ENCODE measurements at regions not wholly inside any gene's neighbourhood (a gene's known extent, or its start where the extent isn't known, plus 50 kb on each side); places are given as distances from the start of the nearest gene placed in this dataset.
A peak's percentile ranks its signal among the peaks of the same experiment; 100 is the strongest.

GRCh38 chr4:123862812-123863211, 466.2 kb downstream of the SPRY1 start:
- WGBS, 2 experiments (ENCODE audit: insufficient coverage in 2 of 2): 77 to 83% methylated on average over 3 of the region's 4 CpGs
- H3K4me1 ChIP-seq (ENCODE audit: control insufficient read depth, insufficient read depth, low read length, poor library complexity, severe bottlenecking): peaks cover 25% of the 10 kb centered on the region
- no peaks in the 10 kb centered on the region for H3K9me3 ChIP-seq (ENCODE audit: control insufficient read depth, low read length)
- no peaks in the 10 kb centered on the region for H3K36me3 ChIP-seq (ENCODE audit: control insufficient read depth, insufficient read depth, low read length)
- H3K4me3 ChIP-seq (ENCODE audit: extremely low read depth, insufficient read depth, low read length, poor library complexity, severe bottlenecking): no peak overlapping the region
- no peak overlapping the region for H3K27ac ChIP-seq (ENCODE audit: low read depth, low read length, severe bottlenecking)

GRCh38 chr4:123866796-123867195, 470.2 kb downstream of the SPRY1 start:
- Histone ChIP-seq H3K9me3 (ENCODE audit: control insufficient read depth, low read length) (no peaks in the 10 kb centered on the region), H3K27ac (ENCODE audit: low read depth, low read length, severe bottlenecking) (no peak overlapping the region), H3K4me1 (ENCODE audit: control insufficient read depth, insufficient read depth, low read length, poor library complexity, severe bottlenecking) (peaks cover 7% of the 10 kb centered on the region), H3K36me3 (ENCODE audit: control insufficient read depth, insufficient read depth, low read length) (no peaks in the 10 kb centered on the region), H3K4me3 (ENCODE audit: extremely low read depth, insufficient read depth, low read length, poor library complexity, severe bottlenecking) (no peak overlapping the region)
- 95 to 100% methylated on average over 1 to 2 of the region's 2 CpGs for WGBS, 2 experiments (ENCODE audit: insufficient coverage in 2 of 2)

- H3K36me3 ChIP-seq (ENCODE audit: control insufficient read depth, insufficient read depth, low read length): no peaks in the 10 kb centered on the region
- peaks cover 5% of the 10 kb centered on the region for H3K4me1 ChIP-seq (ENCODE audit: control insufficient read depth, insufficient read depth, low read length, poor library complexity, severe bottlenecking)
- H3K4me3 ChIP-seq (ENCODE audit: extremely low read depth, insufficient read depth, low read length, poor library complexity, severe bottlenecking): no peak overlapping the region
- no peaks in the 10 kb centered on the region for H3K9me3 ChIP-seq (ENCODE audit: control insufficient read depth, low read length)
- no peak overlapping the region for H3K27ac ChIP-seq (ENCODE audit: low read depth, low read length, severe bottlenecking)
Observed at GRCh38 chr4:123867910-123868587, 471.5 kb downstream of the SPRY1 start.

- peaks cover 5% of the 10 kb centered on the region for H3K4me1 ChIP-seq (ENCODE audit: control insufficient read depth, insufficient read depth, low read length, poor library complexity, severe bottlenecking)
- peak overlapping the region; percentile 51 for H3K27ac ChIP-seq (ENCODE audit: low read depth, low read length, severe bottlenecking)
- 75 to 86% methylated on average over 1 of the region's 3 CpGs for WGBS, 2 experiments (ENCODE audit: insufficient coverage in 2 of 2)
- H3K9me3 ChIP-seq (ENCODE audit: control insufficient read depth, low read length): no peaks in the 10 kb centered on the region
- no peaks in the 10 kb centered on the region for H3K36me3 ChIP-seq (ENCODE audit: control insufficient read depth, insufficient read depth, low read length)
- H3K4me3 ChIP-seq (ENCODE audit: extremely low read depth, insufficient read depth, low read length, poor library complexity, severe bottlenecking): no peak overlapping the region
Observed at GRCh38 chr4:123869286-123870215, 473.0 kb downstream of the SPRY1 start.

GRCh38 chr4:123870216-123870876, 473.8 kb downstream of the SPRY1 start:
- WGBS, 2 experiments (ENCODE audit: insufficient coverage in 2 of 2): 79 to 83% methylated on average over 3 to 4 of the region's 4 CpGs
- no peaks in the 10 kb centered on the region for H3K9me3 ChIP-seq (ENCODE audit: control insufficient read depth, low read length)
- H3K27ac ChIP-seq (ENCODE audit: low read depth, low read length, severe bottlenecking): peak overlapping the region; percentile 51
- H3K4me1 ChIP-seq (ENCODE audit: control insufficient read depth, insufficient read depth, low read length, poor library complexity, severe bottlenecking): peaks cover 5% of the 10 kb centered on the region
- no peak overlapping the region for H3K4me3 ChIP-seq (ENCODE audit: extremely low read depth, insufficient read depth, low read length, poor library complexity, severe bottlenecking)
- no peaks in the 10 kb centered on the region for H3K36me3 ChIP-seq (ENCODE audit: control insufficient read depth, insufficient read depth, low read length)

GRCh38 chr4:123871341-123871740, 474.7 kb downstream of the SPRY1 start:
- no peaks in the 10 kb centered on the region for H3K9me3 ChIP-seq (ENCODE audit: control insufficient read depth, low read length)
- no peaks in the 10 kb centered on the region for H3K36me3 ChIP-seq (ENCODE audit: control insufficient read depth, insufficient read depth, low read length)
- peak overlapping the region; percentile 46 for H3K27ac ChIP-seq (ENCODE audit: low read depth, low read length, severe bottlenecking)
- WGBS, 2 experiments (ENCODE audit: insufficient coverage in 2 of 2): 81 to 92% methylated on average over 5 to 6 of the region's 6 CpGs
- peaks cover 5% of the 10 kb centered on the region for H3K4me1 ChIP-seq (ENCODE audit: control insufficient read depth, insufficient read depth, low read length, poor library complexity, severe bottlenecking)
- no peak overlapping the region for H3K4me3 ChIP-seq (ENCODE audit: extremely low read depth, insufficient read depth, low read length, poor library complexity, severe bottlenecking)

- Histone ChIP-seq H3K4me1 (ENCODE audit: control insufficient read depth, insufficient read depth, low read length, poor library complexity, severe bottlenecking) (peaks cover 5% of the 10 kb centered on the region), H3K36me3 (ENCODE audit: control insufficient read depth, insufficient read depth, low read length) (no peaks in the 10 kb centered on the region), H3K27ac (ENCODE audit: low read depth, low read length, severe bottlenecking) (no peak overlapping the region), H3K4me3 (ENCODE audit: extremely low read depth, insufficient read depth, low read length, poor library complexity, severe bottlenecking) (no peak overlapping the region), H3K9me3 (ENCODE audit: control insufficient read depth, low read length) (no peaks in the 10 kb centered on the region)
- no CpG with 5 or more reads among the region's 1 CpG for WGBS, 2 experiments (ENCODE audit: insufficient coverage in 2 of 2)
Observed at GRCh38 chr4:123874063-123874462, 477.5 kb downstream of the SPRY1 start.

GRCh38 chr4:123876143-123876542, 479.5 kb downstream of the SPRY1 start:
- Histone ChIP-seq H3K9me3 (ENCODE audit: control insufficient read depth, low read length) (no peaks in the 10 kb centered on the region), H3K4me3 (ENCODE audit: extremely low read depth, insufficient read depth, low read length, poor library complexity, severe bottlenecking) (no peak overlapping the region), H3K36me3 (ENCODE audit: control insufficient read depth, insufficient read depth, low read length) (no peaks in the 10 kb centered on the region), H3K27ac (ENCODE audit: low read depth, low read length, severe bottlenecking) (peak overlapping the region; percentile 24), H3K4me1 (ENCODE audit: control insufficient read depth, insufficient read depth, low read length, poor library complexity, severe bottlenecking) (peaks cover 5% of the 10 kb centered on the region)
- WGBS, 2 experiments (ENCODE audit: insufficient coverage in 2 of 2): 80% methylated on average over 1 of the region's 4 CpGs

GRCh38 chr4:123876671-123877101, 480.1 kb downstream of the SPRY1 start:
- 50% methylated on average over 2 of the region's 2 CpGs; no CpG with 5 or more reads in 1 of the 2 experiments for WGBS, 2 experiments (ENCODE audit: insufficient coverage in 2 of 2)
- Histone ChIP-seq H3K4me1 (ENCODE audit: control insufficient read depth, insufficient read depth, low read length, poor library complexity, severe bottlenecking) (peaks cover 1% of the 10 kb centered on the region), H3K9me3 (ENCODE audit: control insufficient read depth, low read length) (no peaks in the 10 kb centered on the region), H3K4me3 (ENCODE audit: extremely low read depth, insufficient read depth, low read length, poor library complexity, severe bottlenecking) (no peak overlapping the region), H3K27ac (ENCODE audit: low read depth, low read length, severe bottlenecking) (peak overlapping the region; percentile 24), H3K36me3 (ENCODE audit: control insufficient read depth, insufficient read depth, low read length) (no peaks in the 10 kb centered on the region)

- no peaks in the 10 kb centered on the region for H3K4me1 ChIP-seq (ENCODE audit: control insufficient read depth, insufficient read depth, low read length, poor library complexity, severe bottlenecking)
- WGBS, 2 experiments (ENCODE audit: insufficient coverage in 2 of 2): no CpG with 5 or more reads among the region's 3 CpGs
- no peak overlapping the region for H3K4me3 ChIP-seq (ENCODE audit: extremely low read depth, insufficient read depth, low read length, poor library complexity, severe bottlenecking)
- no peaks in the 10 kb centered on the region for H3K36me3 ChIP-seq (ENCODE audit: control insufficient read depth, insufficient read depth, low read length)
- H3K9me3 ChIP-seq (ENCODE audit: control insufficient read depth, low read length): peaks cover 4% of the 10 kb centered on the region
- H3K27ac ChIP-seq (ENCODE audit: low read depth, low read length, severe bottlenecking): no peak overlapping the region
Observed at GRCh38 chr4:123877551-123877950, 481.0 kb downstream of the SPRY1 start.
